H1 (cell line): ENCODE measurements at regions not wholly inside any gene's neighbourhood (a gene's known extent, or its start where the extent isn't known, plus 50 kb on each side); places are given as distances from the start of the nearest gene placed in this dataset.

Experiments
- CTCF ChIA-PET: fragments of 300-600 bp; sonication (Branson Sonifier 250); formaldehyde crosslinking; loops from one replicate; lab custom pipeline; 2021; ENCODE audit not compliant: partially characterized antibody; lab: Charles Lee
- POLR2A ChIA-PET: fragments of 300-600 bp; sonication (Branson Sonifier 250); formaldehyde crosslinking; loops from one replicate; lab custom pipeline; 2021; ENCODE audit warnings: inconsistent platforms; ENCODE audit not compliant: partially characterized antibody; lab: Charles Lee
- DNase-seq, 2 experiments: peaks; one replicate each; pipeline versions ENCODE4 v3.0.0 to v3.0.0-alpha.2; 2010 to 2022; ENCODE audit warnings: low spot score in 2 of 2, low read depth in 1 of 2, mixed read lengths in 1 of 2
- FAIRE-seq: peaks from 2 replicates; lab custom pipeline; 2011; peaks lifted over from hg19 to GRCh38; lab: Jason Lieb, UNC
- H2AFZ ChIP-seq: 2 replicates; pipeline ENCODE4 v1.8.1; 2012; ENCODE audit warnings: low read length, inconsistent platforms
- H2AK5ac ChIP-seq: 2 replicates; pipeline ENCODE4 v1.6.1; 2013; ENCODE audit warnings: low read depth, low read length
- H2BK120ac ChIP-seq: replicated peaks from 2 replicates; pipeline ENCODE3; 2013; ENCODE audit warnings: low read depth, low read length, inconsistent platforms
- H2BK12ac ChIP-seq: 2 replicates; pipeline ENCODE4 v1.6.1; 2013; ENCODE audit warnings: low read depth, low read length
- H2BK15ac ChIP-seq: 2 replicates; pipeline ENCODE4 v1.6.1; 2013; ENCODE audit warnings: low read length
- H2BK20ac ChIP-seq: 2 replicates; pipeline ENCODE4 v1.6.1; 2013; ENCODE audit warnings: low read length
- H2BK5ac ChIP-seq: 2 replicates; pipeline ENCODE4 v1.6.1; 2013; ENCODE audit warnings: low read depth, low read length
- H3K14ac ChIP-seq: 2 replicates; pipeline ENCODE4 v1.6.1; 2013; ENCODE audit warnings: inconsistent platforms; ENCODE audit not compliant: insufficient read length
- H3K18ac ChIP-seq: 2 replicates; pipeline ENCODE4 v1.6.1; 2013; ENCODE audit warnings: low read length; ENCODE audit errors: extremely low read depth
- H3K23ac ChIP-seq: 2 replicates; pipeline ENCODE4 v1.6.1; 2013; ENCODE audit warnings: inconsistent platforms; ENCODE audit not compliant: insufficient read length
- H3K23me2 ChIP-seq: 2 replicates; pipeline ENCODE4 v1.6.1; 2013; ENCODE audit warnings: low read depth, low read length
- H3K27ac ChIP-seq: 2 replicates; pipeline ENCODE4 v1.6.1; 2011; ENCODE audit warnings: low read depth, low read length, inconsistent platforms
- H3K27me3 ChIP-seq, 4 experiments: replicated peaks in 1 of 4; 1 replicate in 1 of 4; 2 replicates in 3 of 4; pipeline versions ENCODE4 v1.6.1 to v1.8.1; 2011 to 2013; ENCODE audit warnings: low read length in 3 of 4, mild to moderate bottlenecking in 3 of 4, inconsistent platforms in 2 of 4, mixed read lengths in 2 of 4, moderate library complexity in 1 of 4; ENCODE audit not compliant: control insufficient read depth in 3 of 4, insufficient read depth in 3 of 4; ENCODE audit errors: extremely low read depth in 1 of 4
- H3K36me3 ChIP-seq, 4 experiments: 2 replicates each; pipeline versions ENCODE4 v1.6.1 to v1.8.1; 2011 to 2013; ENCODE audit warnings: mild to moderate bottlenecking in 4 of 4, low read length in 3 of 4, moderate library complexity in 2 of 4, control low read depth in 1 of 4, inconsistent platforms in 1 of 4; ENCODE audit not compliant: insufficient read depth in 4 of 4, control insufficient read depth in 2 of 4
- H3K4ac ChIP-seq: replicated peaks from 2 replicates; pipeline ENCODE3; 2013; ENCODE audit warnings: low read length, low read depth, mixed read lengths, inconsistent platforms; ENCODE audit not compliant: insufficient read length
- H3K4me1 ChIP-seq, 4 experiments: replicated peaks in 1 of 4; 1 replicate in 1 of 4; 2 replicates in 3 of 4; pipeline versions ENCODE4 v1.6.1 to v1.8.1; 2011 to 2013; ENCODE audit warnings: low read length in 3 of 4, inconsistent platforms in 2 of 4, mixed read lengths in 1 of 4; ENCODE audit not compliant: insufficient read depth in 4 of 4, control insufficient read depth in 3 of 4
- H3K4me2 ChIP-seq, 2 experiments: 2 replicates each; pipeline versions ENCODE4 v1.6.1 to v1.8.1; 2011 to 2013; ENCODE audit warnings: low read depth in 2 of 2, low read length in 2 of 2, control low read depth in 1 of 2, inconsistent platforms in 1 of 2, mild to moderate bottlenecking in 1 of 2; ENCODE audit not compliant: insufficient read depth in 1 of 2
- H3K4me3 ChIP-seq, 4 experiments: fragments of 200-600, 300-600 bp in 1 of 4; sonication (generic), shearing (Covaris generic), sonication (Bioruptor Twin) in 1 of 4; 2 replicates each; pipeline versions ENCODE4 v1.5.1 to v1.8.1; 2011 to 2016; ENCODE audit warnings: low read length in 4 of 4, low read depth in 3 of 4, control low read depth in 2 of 4, inconsistent platforms in 2 of 4, mild to moderate bottlenecking in 2 of 4, mixed read lengths in 1 of 4, moderate library complexity in 1 of 4; ENCODE audit not compliant: insufficient read depth in 2 of 4; ENCODE audit errors: extremely low read depth in 1 of 4
- H3K56ac ChIP-seq: replicated peaks from 2 replicates; pipeline ENCODE3; 2013; ENCODE audit warnings: low read depth, mild to moderate bottlenecking, mixed read lengths, low read length, inconsistent platforms; ENCODE audit not compliant: insufficient read length
- H3K79me1 ChIP-seq: 2 replicates; pipeline ENCODE4 v1.6.1; 2013; ENCODE audit warnings: low read depth, low read length, control low read depth
- H3K79me2 ChIP-seq, 2 experiments: 2 replicates each; pipeline versions ENCODE4 v1.6.1 to v1.8.1; 2012 to 2013; ENCODE audit warnings: low read length in 2 of 2, mild to moderate bottlenecking in 2 of 2, inconsistent platforms in 1 of 2; ENCODE audit not compliant: insufficient read depth in 2 of 2, control insufficient read depth in 1 of 2
- H3K9ac ChIP-seq, 4 experiments: replicated peaks in 1 of 4; 1 replicate in 1 of 4; 2 replicates in 3 of 4; pipeline versions ENCODE4 v1.6.1 to v1.8.1; 2011 to 2013; ENCODE audit warnings: low read depth in 3 of 4, low read length in 3 of 4, control low read depth in 2 of 4, mild to moderate bottlenecking in 2 of 4, moderate library complexity in 2 of 4, inconsistent platforms in 1 of 4; ENCODE audit errors: extremely low read depth in 1 of 4
- H3K9me3 ChIP-seq, 2 experiments: 2 replicates each; pipeline versions ENCODE4 v1.6.1 to v1.8.1; 2012 to 2013; ENCODE audit warnings: mild to moderate bottlenecking in 2 of 2, moderate library complexity in 2 of 2, control low read depth in 1 of 2, inconsistent platforms in 1 of 2, low read depth in 1 of 2, low read length in 1 of 2, mixed read lengths in 1 of 2; ENCODE audit not compliant: insufficient read depth in 2 of 2
- H4K20me1 ChIP-seq, 2 experiments: replicated peaks in 1 of 2; 2 replicates each; pipeline versions ENCODE3 to v1.8.1; 2011 to 2013; ENCODE audit warnings: inconsistent platforms in 2 of 2, low read length in 2 of 2, mild to moderate bottlenecking in 1 of 2; ENCODE audit not compliant: insufficient read depth in 2 of 2, control insufficient read depth in 1 of 2
- H4K5ac ChIP-seq: 2 replicates; pipeline ENCODE4 v1.6.1; 2013; ENCODE audit warnings: low read length, low read depth, mixed read lengths, inconsistent platforms; ENCODE audit not compliant: insufficient read length
- H4K8ac ChIP-seq: 2 replicates; pipeline ENCODE4 v1.8.0; 2013; ENCODE audit warnings: mild to moderate bottlenecking, moderate library complexity, low read length, inconsistent platforms; ENCODE audit not compliant: insufficient read depth; ENCODE audit errors: extremely low read depth
- H4K91ac ChIP-seq: replicated peaks from 2 replicates; pipeline ENCODE3; 2013; ENCODE audit warnings: low read length, mixed read lengths, inconsistent platforms; ENCODE audit not compliant: insufficient read length
- ASH2L ChIP-seq: fragments of 200-600, 300-600 bp; sonication (generic); IDR thresholded peaks from one replicate; pipeline ENCODE4 v1.7.1; 2017; ENCODE audit warnings: low read length
- BRCA1 ChIP-seq: IDR thresholded peaks from 2 replicates; pipeline ENCODE4 v1.6.1; 2012; ENCODE audit warnings: low read depth, low read length, improper control_type of control experiment
- CBX5 ChIP-seq: fragments of 300-800, 300-1000 bp; sonication (generic); IDR thresholded peaks from 2 replicates; pipeline ENCODE4 v1.7.1; 2016; ENCODE audit warnings: antibody characterized with exemption, low read length, low read depth
- CREB1 ChIP-seq: IDR thresholded peaks from 2 replicates; pipeline ENCODE4 v1.6.1; 2012; ENCODE audit warnings: inconsistent platforms
- GABPA ChIP-seq: IDR thresholded peaks from 2 replicates; pipeline ENCODE4 v1.6.1; 2011; ENCODE audit warnings: mild to moderate bottlenecking, low read length, moderate library complexity, borderline replicate concordance; ENCODE audit not compliant: insufficient read depth
- KDM1A ChIP-seq: fragments of 200-600, 300-600 bp; sonication (generic); IDR thresholded peaks from 2 replicates; pipeline ENCODE4 v1.7.1; 2016; ENCODE audit warnings: mild to moderate bottlenecking, low read length, borderline replicate concordance
- KDM4A ChIP-seq: IDR thresholded peaks from one replicate; pipeline ENCODE4 v1.7.1; 2012; ENCODE audit warnings: low read depth, mild to moderate bottlenecking, moderate library complexity, low read length, inconsistent platforms; ENCODE audit not compliant: severe bottlenecking
- MAFK ChIP-seq: IDR thresholded peaks from 2 replicates; pipeline ENCODE4 v1.6.1; 2012; ENCODE audit warnings: low read depth, mild to moderate bottlenecking, improper control_type of control experiment, low read length
- PHF8 ChIP-seq: fragments of 200-600 bp; sonication (generic); conservative IDR thresholded peaks from 2 replicates; pipeline ENCODE4 v1.7.1; 2012; ENCODE audit warnings: low read depth, mild to moderate bottlenecking, inconsistent platforms, low read length, moderate library complexity
- POU5F1 ChIP-seq: IDR thresholded peaks from 2 replicates; pipeline ENCODE4 v1.6.1; 2011; ENCODE audit warnings: low read depth, mild to moderate bottlenecking, low read length, moderate library complexity
- RFX5 ChIP-seq: IDR thresholded peaks from 2 replicates; pipeline ENCODE4 v1.6.1; 2011; ENCODE audit warnings: low read depth, low read length, improper control_type of control experiment, borderline replicate concordance
- RXRA ChIP-seq: IDR thresholded peaks from 2 replicates; pipeline ENCODE4 v1.6.1; 2011; ENCODE audit warnings: low read depth, mild to moderate bottlenecking, low read length, moderate library complexity; ENCODE audit not compliant: insufficient read depth
- SIN3A ChIP-seq, 2 experiments: IDR thresholded peaks in 1 of 2; conservative IDR thresholded peaks in 1 of 2; 2 replicates each; pipeline ENCODE4 v1.6.1; 2011 to 2012; ENCODE audit warnings: low read length in 2 of 2, improper control_type of control experiment in 1 of 2, low read depth in 1 of 2, mild to moderate bottlenecking in 1 of 2
- SP2 ChIP-seq: IDR thresholded peaks from 2 replicates; pipeline ENCODE4 v1.6.1; 2012; ENCODE audit warnings: mild to moderate bottlenecking, low read length, inconsistent platforms
- TEAD4 ChIP-seq: IDR thresholded peaks from 2 replicates; pipeline ENCODE4 v1.6.1; 2012; ENCODE audit warnings: low read depth, low read length, inconsistent platforms, mixed read lengths
- YY1 ChIP-seq: IDR thresholded peaks from 2 replicates; pipeline ENCODE4 v1.6.1; 2011; ENCODE audit warnings: low read depth, mild to moderate bottlenecking, low read length
- WGBS, 2 experiments: shearing (Covaris generic) in 1 of 2; methylation state at CpG; one replicate each; pipeline versions ENCODE4 v1.1.6 to v1.1.7; 2013 to 2015; ENCODE audit warnings: low lambda C conversion rate in 2 of 2, mixed read lengths in 2 of 2, inconsistent platforms in 1 of 2, low coverage in 1 of 2, missing lambda C conversion rate in 1 of 2; ENCODE audit not compliant: insufficient replicate concordance in 2 of 2, insufficient coverage in 1 of 2, insufficient read length in 1 of 2; ENCODE audit errors: extremely low coverage in 1 of 2, missing lambda C conversion rate in 1 of 2; 5-methylcytosine and 5-hydroxymethylcytosine counted together

DNA sequence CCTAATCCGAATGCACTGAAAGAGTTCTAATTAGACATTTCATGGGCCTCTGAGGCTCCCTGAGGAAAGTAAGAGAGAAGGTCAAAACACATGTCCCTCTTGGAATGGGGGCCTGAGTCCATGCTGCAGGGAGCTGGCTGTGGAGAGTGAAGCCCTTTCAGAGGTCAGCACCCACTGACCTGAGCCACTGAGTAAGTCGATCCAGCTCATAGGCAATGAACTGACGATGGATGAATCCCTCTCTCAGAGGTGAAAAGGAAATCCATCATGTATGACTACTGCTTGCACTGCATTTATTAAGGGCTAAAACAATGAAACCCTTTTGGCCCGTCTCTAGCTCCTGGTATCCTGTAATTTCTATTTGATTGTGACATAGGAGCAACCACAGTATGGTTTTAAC, 288.9 kb upstream of the VLDLR start:
- Histone ChIP-seq H3K36me3 (no peaks in the 10 kb centered on the region), H2BK120ac (no peak overlapping the region), H3K79me1 (no peaks in the 10 kb centered on the region), H3K18ac (no peak overlapping the region), H2BK20ac (no peak overlapping the region), H3K4ac (no peak overlapping the region), H3K79me2 (no peaks in the 10 kb centered on the region), H4K8ac (no peak overlapping the region; the same call in 1 of the 2 replicates), H2BK12ac (no peak overlapping the region), H4K5ac (no peak overlapping the region), H3K27me3 (no peaks in the 10 kb centered on the region), H3K23me2 (no peaks in the 10 kb centered on the region), H2AK5ac (no peak overlapping the region), H3K4me2 (no peak overlapping the region), H3K14ac (no peak overlapping the region), H3K23ac (no peak overlapping the region), H4K20me1 (no peaks in the 10 kb centered on the region), H3K27ac (no peak overlapping the region), H3K4me1 (no peaks in the 10 kb centered on the region), H4K91ac (no peak overlapping the region), H3K9me3 (no peaks in the 10 kb centered on the region), H3K9ac (no peak overlapping the region), H2BK5ac (no peak overlapping the region), H3K56ac (no peak overlapping the region), H2BK15ac (no peak overlapping the region), H3K4me3 (no peak overlapping the region), H2AFZ (peak overlapping the region; percentile 86)
- POLR2A ChIA-PET: no interaction called here
- CTCF ChIA-PET: no interaction called here
- FAIRE-seq (no peak), DNase-seq (no peak)
- WGBS, 2 experiments: 71% methylated on average over 4 of the region's 4 CpGs; no CpG with 5 or more reads in 1 of the 2 experiments
- TF ChIP-seq KDM1A (no peak), RXRA (no peak), BRCA1 (no peak), CREB1 (no peak), POU5F1 (no peak), MAFK (no peak), KDM4A (no peak), CBX5 (no peak), TEAD4 (no peak), GABPA (no peak), SIN3A (conservative IDR thresholded peaks at IDR 0.05 in 1 of 2, IDR thresholded peaks at IDR 0.05 in 1 of 2; ENCODE audit: low read depth in 1 of 2, low read length in 2 of 2) (no peak), PHF8 (no peak), ASH2L (no peak), RFX5 (no peak), SP2 (no peak), YY1 (no peak)
